ENCODE measurements at regions not wholly inside any gene's neighbourhood (a gene's known extent, or its start where the extent isn't known, plus 50 kb on each side); places are given as distances from the start of the nearest gene placed in this dataset.

GRCh38 chr6:148612043-148612442 lies 134.8 kb upstream of the UST start:
- no peak for DNase-seq (ENCODE audit: low spot score)
- 78% methylated on average over 1 of the region's 1 CpG for WGBS
- Histone ChIP-seq H3K36me3 (ENCODE audit: control insufficient read depth in 4 of 4, insufficient read depth in 3 of 4, low read depth in 1 of 4, low read length in 3 of 4) (no peaks in the 10 kb centered on the region), H3K27ac (ENCODE audit: low read depth in 1 of 2, low read length in 2 of 2) (no peak overlapping the region), H3K4me3 (ENCODE audit: low read depth in 1 of 3, low read length in 3 of 3) (no peak overlapping the region), H3K4me1 (ENCODE audit: control insufficient read depth in 4 of 4, insufficient read depth in 4 of 4, low read length in 3 of 4) (no peaks in the 10 kb centered on the region), H3K9ac (ENCODE audit: low read depth in 1 of 2, low read length in 2 of 2) (no peak overlapping the region), H3K27me3 (ENCODE audit: control insufficient read depth in 4 of 4, insufficient read depth in 4 of 4, low read length in 3 of 4) (no peaks in the 10 kb centered on the region), H3K9me3 (ENCODE audit: control insufficient read depth in 4 of 4, low read length in 3 of 4) (no peaks in the 10 kb centered on the region)
- TF ChIP-seq GABPA (IDR thresholded peaks at IDR 0.05 in 1 of 2, conservative IDR thresholded peaks at IDR 0.05 in 1 of 2) (no peak), CTCF (IDR thresholded peaks at IDR 0.05; ENCODE audit: low read depth, low read length, missing input control) (no peak), TAF1 (conservative IDR thresholded peaks at IDR 0.05) (no peak), ZBTB33 (IDR thresholded peaks at IDR 0.05) (no peak), HNF4A (conservative IDR thresholded peaks at IDR 0.05) (no peak), SP1 (IDR thresholded peaks at IDR 0.05) (no peak), FOXA1 (IDR thresholded peaks at IDR 0.05) (no peak), YY1 (IDR thresholded peaks at IDR 0.05) (no peak), RAD21 (IDR thresholded peaks at IDR 0.05) (no peak), REST (IDR thresholded peaks at IDR 0.05) (no peak), HNF4G (IDR thresholded peaks at IDR 0.05) (no peak), JUND (IDR thresholded peaks at IDR 0.05) (no peak), RXRA (IDR thresholded peaks at IDR 0.05) (no peak), FOXA2 (IDR thresholded peaks at IDR 0.05) (no peak), EGR1 (IDR thresholded peaks at IDR 0.05; ENCODE audit: low read depth in 2 of 2) (no peak), NR2F2 (IDR thresholded peaks at IDR 0.05) (no peak)
- TF ChIP-seq, protein P1, sequence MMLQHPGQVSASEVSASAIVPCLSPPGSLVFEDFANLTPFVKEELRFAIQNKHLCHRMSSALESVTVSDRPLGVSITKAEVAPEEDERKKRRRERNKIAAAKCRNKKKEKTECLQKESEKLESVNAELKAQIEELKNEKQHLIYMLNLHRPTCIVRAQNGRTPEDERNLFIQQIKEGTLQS (IDR thresholded peaks at IDR 0.05) = no peak
- TF ChIP-seq, protein P2, sequence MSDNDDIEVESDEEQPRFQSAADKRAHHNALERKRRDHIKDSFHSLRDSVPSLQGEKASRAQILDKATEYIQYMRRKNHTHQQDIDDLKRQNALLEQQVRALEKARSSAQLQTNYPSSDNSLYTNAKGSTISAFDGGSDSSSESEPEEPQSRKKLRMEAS (IDR thresholded peaks at IDR 0.05) = no peak
